ENCODE measurements at regions not wholly inside any gene's neighbourhood (a gene's known extent, or its start where the extent isn't known, plus 50 kb on each side); places are given as distances from the start of the nearest gene placed in this dataset.

GRCh38 chr22:42196454-42196853 is 65.8 kb upstream of the CYP2D6 start:
- intact Hi-C loops (cut with micrococcal nuclease): no loop called here
- ChIA-PET RAD21 (ENCODE audit: low non-redundant PET in 1 of 2, low total read pairs in 2 of 2, uncharacterized antibody in 2 of 2, unreplicated experiment in 2 of 2) (no interaction called here), POLR2A (no interaction called here), CTCF (no interaction called here)
- DNase-seq (ENCODE audit: low read depth, low spot score) (no peak), ATAC-seq (no peak)
- Histone ChIP-seq H3K36me3 (ENCODE audit: control insufficient read depth in 1 of 2, insufficient read depth in 2 of 2, low read length in 2 of 2) (no peaks in the 10 kb centered on the region), H3K27ac (ENCODE audit: low read depth, low read length) (no peak overlapping the region), H3K9me2 (ENCODE audit: insufficient read depth) (no peaks in the 10 kb centered on the region), H3K9ac (ENCODE audit: low read length) (no peak overlapping the region), H3K4me3 (replicated peaks in 1 of 2; ENCODE audit: low read depth in 1 of 2, low read length in 2 of 2) (no peak overlapping the region), H2AFZ (ENCODE audit: low read depth, low read length, poor library complexity, severe bottlenecking) (no peak overlapping the region), H3K4me1 (ENCODE audit: control insufficient read depth in 1 of 2, insufficient read depth in 2 of 2, low read length in 2 of 2) (peaks cover 0 to 4% of the 10 kb centered on the region in 2 experiments; a peak in 1 of 4 replicates), H3K27me3 (ENCODE audit: insufficient read depth, low read length) (no peaks in the 10 kb centered on the region), H3K9me3 (ENCODE audit: control insufficient read depth in 1 of 2, insufficient read depth in 1 of 2, low read depth in 1 of 2, low read length in 2 of 2) (no peaks in the 10 kb centered on the region; a peak in 1 of 4 replicates), H3K79me2 (ENCODE audit: insufficient read depth, low read length) (peaks cover 96% of the 10 kb centered on the region), H3K4me2 (ENCODE audit: low read length) (no peak overlapping the region), H4K20me1 (ENCODE audit: insufficient read depth) (no peaks in the 10 kb centered on the region; the same call in 1 of the 2 replicates)
- no peak for TF ChIP-seq SRF (IDR thresholded peaks at IDR 0.05; ENCODE audit: low read depth)
- TF ChIP-seq CTCF (IDR thresholded peaks at IDR 0.05 in 2 of 3, conservative IDR thresholded peaks at IDR 0.05 in 1 of 3; ENCODE audit: borderline replicate concordance in 1 of 3, insufficient read depth in 1 of 3, low read depth in 2 of 3, low read length in 2 of 3): no peak
- no peak for TF ChIP-seq EZH2phosphoT487 (IDR thresholded peaks at IDR 0.05; ENCODE audit: borderline replicate concordance)
- TF ChIP-seq ZNF274 (IDR thresholded peaks at IDR 0.05; ENCODE audit: low read depth, low read length): no peak
- no peak for TF ChIP-seq POLR2A (IDR thresholded peaks at IDR 0.05; ENCODE audit: borderline replicate concordance, extremely low read depth, insufficient read depth, insufficient read length)
- no peak for TF ChIP-seq POLR2AphosphoS5 (IDR thresholded peaks at IDR 0.05; ENCODE audit: low read depth, low read length)
- TF ChIP-seq YY1 (IDR thresholded peaks at IDR 0.05; ENCODE audit: extremely low read depth, insufficient replicate concordance, low read depth, low read length): no peak
- no peak for TF ChIP-seq JUND (IDR thresholded peaks at IDR 0.05)
- no peak for TF ChIP-seq ZFX (IDR thresholded peaks at IDR 0.05)
- no peak for TF ChIP-seq ELF1 (IDR thresholded peaks at IDR 0.05; ENCODE audit: borderline replicate concordance, low read depth)
- no peak for TF ChIP-seq FOSL1 (IDR thresholded peaks at IDR 0.05; ENCODE audit: low read depth)
- no peak for TF ChIP-seq SIN3A (IDR thresholded peaks at IDR 0.05; ENCODE audit: low read depth)
- TF ChIP-seq REST (IDR thresholded peaks at IDR 0.05; ENCODE audit: low read depth): no peak
- no peak for TF ChIP-seq EGR1 (IDR thresholded peaks at IDR 0.05; ENCODE audit: low read depth)
- no TSS peak for BruUV-seq (replicated peaks)

Data from HCT116 (cell line).